Ascending aorta (tissue), 2 donors: ENCODE measurements at regions not wholly inside any gene's neighbourhood (a gene's known extent, or its start where the extent isn't known, plus 50 kb on each side); places are given as distances from the start of the nearest gene placed in this dataset.

ENCODE experiments used
- DNase-seq, 2 donors: peaks; one replicate each; pipeline ENCODE4 v3.0.0-alpha.2; 2019; ENCODE audit warnings: low spot score in 2 of 2
- H3K27ac ChIP-seq, 2 donors: fragments of 200-600 bp; sonication (generic); one replicate each; pipeline ENCODE4 v1.5.1; 2016 to 2017; ENCODE audit warnings: mild to moderate bottlenecking in 1 of 2
- H3K27me3 ChIP-seq: fragments of 200-600 bp; sonication (generic); one replicate; pipeline ENCODE4 v1.5.1; 2017
- H3K36me3 ChIP-seq, 2 donors: fragments of 200-600 bp; sonication (generic); one replicate each; pipeline ENCODE4 v1.5.1; 2016
- H3K4me1 ChIP-seq, 2 donors: fragments of 200-600 bp; sonication (generic); one replicate each; pipeline ENCODE4 v1.5.1; 2016 to 2017; ENCODE audit warnings: mild to moderate bottlenecking in 1 of 2
- H3K4me3 ChIP-seq, 2 donors: fragments of 200-600 bp; sonication (generic); one replicate each; pipeline ENCODE4 v1.5.1; 2016 to 2017; ENCODE audit warnings: mild to moderate bottlenecking in 1 of 2
- H3K9me3 ChIP-seq, 2 donors: fragments of 200-600 bp; sonication (generic); one replicate each; pipeline ENCODE4 v1.5.1; 2016
- CTCF ChIP-seq, 3 experiments: fragments of 200-600 bp in 2 of 3; fragments of 450-650 bp in 1 of 3; sonication (generic) in 2 of 3; IDR thresholded peaks; one replicate each; pipeline ENCODE4 v1.5.1; 2016 to 2019; ENCODE audit warnings: antibody characterized with exemption in 3 of 3, mild to moderate bottlenecking in 1 of 3, moderate library complexity in 1 of 3
- intact Hi-C: fragments of 100-400 bp; cut with DNase I; formaldehyde crosslinking; loops from one replicate; pipeline ENCODE4 v1.15.1; 2023

- H3K27me3 ChIP-seq = no peaks in the 10 kb centered on the region
- intact Hi-C loops = no loop called here
- no peaks in the 10 kb centered on the region for H3K9me3 ChIP-seq
- no peak for TF ChIP-seq CTCF (IDR thresholded peaks at IDR 0.05)
- no peaks in the 10 kb centered on the region for H3K4me1 ChIP-seq
- no peak for DNase-seq
- no peaks in the 10 kb centered on the region for H3K36me3 ChIP-seq
- no peak overlapping the region for H3K27ac ChIP-seq
- H3K4me3 ChIP-seq = no peak overlapping the region
Measured at GRCh38 chr2:58721912-58722591, 480.9 kb upstream of the FANCL start.

- no peak for TF ChIP-seq CTCF (IDR thresholded peaks at IDR 0.05)
- no peak for DNase-seq
- no peaks in the 10 kb centered on the region for H3K4me1 ChIP-seq
- no peak overlapping the region for H3K4me3 ChIP-seq
- H3K27ac ChIP-seq = no peak overlapping the region
- intact Hi-C loops = no loop called here
- H3K36me3 ChIP-seq = no peaks in the 10 kb centered on the region
- H3K27me3 ChIP-seq = no peaks in the 10 kb centered on the region
- no peaks in the 10 kb centered on the region for H3K9me3 ChIP-seq
Measured at GRCh38 chr2:58720770-58721697, 479.9 kb upstream of the FANCL start.

- intact Hi-C loops = no loop called here
- Histone ChIP-seq H3K4me3 (no peak overlapping the region), H3K27me3 (no peaks in the 10 kb centered on the region), H3K9me3 (no peaks in the 10 kb centered on the region), H3K36me3 (no peaks in the 10 kb centered on the region), H3K4me1 (no peaks in the 10 kb centered on the region), H3K27ac (no peak overlapping the region)
- TF ChIP-seq CTCF (IDR thresholded peaks at IDR 0.05) = no peak
- DNase-seq = no peak
Measured at GRCh38 chr2:58720033-58720769, 479.1 kb upstream of the FANCL start.

GRCh38 chr2:58715344-58715743 lies 474.2 kb upstream of the FANCL start:
- no peaks in the 10 kb centered on the region for H3K27me3 ChIP-seq
- H3K4me1 ChIP-seq = no peaks in the 10 kb centered on the region
- no peak for TF ChIP-seq CTCF (IDR thresholded peaks at IDR 0.05)
- H3K36me3 ChIP-seq = no peaks in the 10 kb centered on the region
- H3K9me3 ChIP-seq = no peaks in the 10 kb centered on the region
- no peak overlapping the region for H3K27ac ChIP-seq
- no peak for DNase-seq
- intact Hi-C loops = no loop called here
- H3K4me3 ChIP-seq = no peak overlapping the region

GRCh38 chr2:58714238-58714637 lies 473.1 kb upstream of the FANCL start:
- no peaks in the 10 kb centered on the region for H3K36me3 ChIP-seq
- TF ChIP-seq CTCF (IDR thresholded peaks at IDR 0.05) = no peak
- H3K9me3 ChIP-seq = no peaks in the 10 kb centered on the region
- H3K27me3 ChIP-seq = no peaks in the 10 kb centered on the region
- H3K4me1 ChIP-seq = no peaks in the 10 kb centered on the region
- H3K4me3 ChIP-seq = no peak overlapping the region
- no peak overlapping the region for H3K27ac ChIP-seq
- intact Hi-C loops = no loop called here
- no peak for DNase-seq
